ENCODE measurements at regions not wholly inside any gene's neighbourhood (a gene's known extent, or its start where the extent isn't known, plus 50 kb on each side); places are given as distances from the start of the nearest gene placed in this dataset.

DNA sequence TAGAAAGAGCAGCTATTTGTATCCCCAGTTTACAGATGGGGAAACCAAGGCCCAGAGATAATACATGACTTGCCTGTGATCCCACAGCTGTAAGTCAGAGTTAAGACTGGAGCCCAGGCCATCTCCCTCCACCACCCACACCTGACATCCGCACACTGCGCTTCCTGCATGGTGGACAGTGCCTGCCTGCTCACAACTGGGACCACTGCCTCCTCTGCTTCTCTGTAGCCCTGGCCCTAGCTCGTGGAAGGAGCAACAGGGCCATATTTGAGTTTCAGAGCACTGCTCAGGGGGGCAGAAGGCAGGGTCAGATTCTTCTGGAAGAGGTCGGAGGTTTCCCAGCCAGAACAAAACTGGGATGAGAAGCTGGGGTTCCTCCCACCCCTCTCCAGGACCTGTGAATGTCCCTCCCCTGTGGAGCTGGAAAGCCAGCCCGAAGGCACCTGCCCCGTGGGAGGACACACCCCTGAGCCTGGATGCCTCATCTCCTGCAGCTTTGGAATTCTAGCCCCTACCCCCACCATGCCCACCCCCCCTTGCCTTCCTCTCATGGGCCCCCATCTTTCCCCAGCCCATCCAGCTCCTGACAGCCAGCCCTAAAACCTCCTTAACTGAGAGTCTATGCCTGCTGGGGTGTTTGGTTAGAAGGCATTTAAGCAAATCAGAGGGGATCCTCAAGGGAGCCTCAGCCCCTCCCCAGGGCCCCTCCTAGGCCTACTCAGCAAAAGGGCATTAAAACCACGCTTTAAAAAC is 100.1 kb downstream of the TPRA1 start:
- TF ChIP-seq, protein P1, sequence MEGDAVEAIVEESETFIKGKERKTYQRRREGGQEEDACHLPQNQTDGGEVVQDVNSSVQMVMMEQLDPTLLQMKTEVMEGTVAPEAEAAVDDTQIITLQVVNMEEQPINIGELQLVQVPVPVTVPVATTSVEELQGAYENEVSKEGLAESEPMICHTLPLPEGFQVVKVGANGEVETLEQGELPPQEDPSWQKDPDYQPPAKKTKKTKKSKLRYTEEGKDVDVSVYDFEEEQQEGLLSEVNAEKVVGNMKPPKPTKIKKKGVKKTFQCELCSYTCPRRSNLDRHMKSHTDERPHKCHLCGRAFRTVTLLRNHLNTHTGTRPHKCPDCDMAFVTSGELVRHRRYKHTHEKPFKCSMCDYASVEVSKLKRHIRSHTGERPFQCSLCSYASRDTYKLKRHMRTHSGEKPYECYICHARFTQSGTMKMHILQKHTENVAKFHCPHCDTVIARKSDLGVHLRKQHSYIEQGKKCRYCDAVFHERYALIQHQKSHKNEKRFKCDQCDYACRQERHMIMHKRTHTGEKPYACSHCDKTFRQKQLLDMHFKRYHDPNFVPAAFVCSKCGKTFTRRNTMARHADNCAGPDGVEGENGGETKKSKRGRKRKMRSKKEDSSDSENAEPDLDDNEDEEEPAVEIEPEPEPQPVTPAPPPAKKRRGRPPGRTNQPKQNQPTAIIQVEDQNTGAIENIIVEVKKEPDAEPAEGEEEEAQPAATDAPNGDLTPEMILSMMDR (IDR thresholded peaks at IDR 0.05): no peak
- TF ChIP-seq POLR2AphosphoS5 (IDR thresholded peaks at IDR 0.05) (no peak), EP300 (IDR thresholded peaks at IDR 0.05) (no peak)

All from gastroesophageal sphincter (tissue), 3 donors.